Hippocampal formation (tissue), 2 donors: ENCODE measurements at regions not wholly inside any gene's neighbourhood (a gene's known extent, or its start where the extent isn't known, plus 50 kb on each side); places are given as distances from the start of the nearest gene placed in this dataset.
"Not testable (repeated sequence)": the region's sequence is repeated elsewhere in the genome, so short reads cannot be mapped to it uniquely, and the experiment has no call there.

Experiments used
- DNase-seq, 2 donors: peaks; one replicate each; lab custom pipeline; 2025; lab: John Stamatoyannopoulos, UW

- DNase-seq: no peak
These were observed 50.8 kb upstream of the TMEM108 start for GRCh38 chr3:132987396-132987795.

- DNase-seq: no peak
These were observed 54.0 kb upstream of the TMEM108 start for GRCh38 chr3:132984181-132984580.

GRCh38 chr3:132983143-132983770 lies 54.9 kb upstream of the TMEM108 start:
- DNase-seq: no peak

GRCh38 chr3:132981719-132982118 lies 56.5 kb upstream of the TMEM108 start:
- no peak for DNase-seq

GRCh38 chr3:132980102-132980501 lies 58.1 kb upstream of the TMEM108 start:
- DNase-seq: no peak

- no peak for DNase-seq
These were observed 58.6 kb upstream of the TMEM108 start for GRCh38 chr3:132979606-132980005.

- not testable (repeated sequence) for DNase-seq
These were observed 59.2 kb upstream of the TMEM108 start for GRCh38 chr3:132978946-132979345.

GRCh38 chr3:132978464-132978863 lies 59.7 kb upstream of the TMEM108 start:
- DNase-seq: no peak

GRCh38 chr3:132974097-132974496 lies 64.1 kb upstream of the TMEM108 start:
- DNase-seq: no peak

GRCh38 chr3:132973441-132973840 lies 64.8 kb upstream of the TMEM108 start:
- DNase-seq: no peak

- DNase-seq: no peak
These were observed 65.9 kb upstream of the TMEM108 start for GRCh38 chr3:132972333-132972732.

- DNase-seq: no peak
These were observed 71.8 kb upstream of the TMEM108 start for GRCh38 chr3:132966374-132966773.

- no peak for DNase-seq
These were observed 73.9 kb upstream of the TMEM108 start for GRCh38 chr3:132964266-132964665.

GRCh38 chr3:132963786-132964185 lies 74.4 kb upstream of the TMEM108 start:
- no peak for DNase-seq

GRCh38 chr3:132961991-132962390 lies 76.2 kb upstream of the TMEM108 start:
- no peak for DNase-seq

- no peak for DNase-seq
These were observed 84.5 kb upstream of the TMEM108 start for GRCh38 chr3:132953683-132954082.

- DNase-seq: no peak
These were observed 110.3 kb upstream of the TMEM108 start for GRCh38 chr3:132927896-132928295.

GRCh38 chr3:132926098-132926497 lies 112.1 kb upstream of the TMEM108 start:
- DNase-seq: no peak

GRCh38 chr3:132925256-132925930 lies 112.8 kb upstream of the TMEM108 start:
- no peak for DNase-seq

GRCh38 chr3:132916096-132916495 lies 122.1 kb upstream of the TMEM108 start:
- no peak for DNase-seq

GRCh38 chr3:132912416-132912753 lies 125.8 kb upstream of the TMEM108 start:
- DNase-seq: no peak

- DNase-seq: no peak
These were observed 126.3 kb upstream of the TMEM108 start for GRCh38 chr3:132911741-132912415.

GRCh38 chr3:132907293-132907692 lies 130.9 kb upstream of the TMEM108 start:
- no peak for DNase-seq
